GM12875 (cell line): ENCODE measurements at regions not wholly inside any gene's neighbourhood (a gene's known extent, or its start where the extent isn't known, plus 50 kb on each side); places are given as distances from the start of the nearest gene placed in this dataset.

Source experiments
- H3K4me3 ChIP-seq: one replicate; pipeline ENCODE4 v1.5.1; 2011; ENCODE audit warnings: low read depth, low read length, control low read depth
- CTCF ChIP-seq: IDR thresholded peaks from 2 replicates; pipeline ENCODE4 v1.5.1; 2011; ENCODE audit warnings: low read depth, mild to moderate bottlenecking, control low read depth, inconsistent platforms, low read length, moderate library complexity, borderline replicate concordance; ENCODE audit not compliant: insufficient read depth

DNA sequence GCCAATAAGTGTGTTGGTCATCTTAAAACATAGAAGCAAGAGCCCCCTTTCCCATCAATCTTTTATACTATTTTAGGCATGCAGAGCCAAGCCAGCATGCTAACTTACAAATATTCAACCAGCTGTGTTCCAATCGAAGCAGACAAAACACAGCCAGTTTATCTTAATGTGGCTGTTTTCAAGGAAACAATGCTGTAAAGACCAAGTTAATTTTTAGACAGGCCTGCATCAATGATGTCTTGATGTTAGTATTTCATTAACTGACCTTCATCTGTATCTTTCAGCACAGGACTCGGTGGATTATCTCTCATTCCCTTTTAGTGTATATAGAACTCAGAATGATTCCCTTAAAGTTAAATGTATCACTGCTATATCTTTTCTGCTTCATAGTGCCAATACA is 262.0 kb upstream of the ZWINT start:
- no peak overlapping the region for H3K4me3 ChIP-seq
- no peak for TF ChIP-seq CTCF

- no peak overlapping the region for H3K4me3 ChIP-seq
- TF ChIP-seq CTCF = no peak
Observed at GRCh38 chr10:56622335-56622973, 261.4 kb upstream of the ZWINT start.

DNA sequence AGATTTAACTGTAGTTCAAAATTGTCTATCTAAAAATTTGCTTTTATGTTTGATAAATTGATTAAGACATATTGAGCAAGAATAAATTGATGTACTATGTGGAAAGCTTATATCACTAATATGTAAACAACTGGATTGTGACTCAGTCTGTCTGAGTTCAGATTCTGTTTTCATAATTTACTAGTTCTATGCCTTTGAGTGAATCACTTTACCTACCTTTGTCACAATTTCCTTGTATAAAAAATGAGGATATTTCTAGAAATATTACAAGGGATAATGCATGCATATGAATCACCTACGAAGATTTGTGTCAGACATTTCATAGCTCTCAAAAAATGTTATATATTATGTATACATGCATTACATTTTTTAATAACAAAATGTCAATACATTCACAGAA is 245.1 kb upstream of the ZWINT start:
- H3K4me3 ChIP-seq = no peak overlapping the region
- TF ChIP-seq CTCF = no peak

GRCh38 chr10:56605051-56605450 is 244.0 kb upstream of the ZWINT start:
- TF ChIP-seq CTCF = no peak
- H3K4me3 ChIP-seq = no peak overlapping the region

GRCh38 chr10:56604624-56605023 is 243.6 kb upstream of the ZWINT start:
- TF ChIP-seq CTCF = no peak
- no peak overlapping the region for H3K4me3 ChIP-seq

- no peak for TF ChIP-seq CTCF
- H3K4me3 ChIP-seq = no peak overlapping the region
Observed at GRCh38 chr10:56599201-56599600, 238.1 kb upstream of the ZWINT start.

- no peak overlapping the region for H3K4me3 ChIP-seq
- no peak for TF ChIP-seq CTCF
Observed at GRCh38 chr10:56596257-56596656, 235.2 kb upstream of the ZWINT start.
